Aorta (tissue), 5 donors: ENCODE measurements at regions not wholly inside any gene's neighbourhood (a gene's known extent, or its start where the extent isn't known, plus 50 kb on each side); places are given as distances from the start of the nearest gene placed in this dataset.
"Not testable (repeated sequence)": the region's sequence is repeated elsewhere in the genome, so short reads cannot be mapped to it uniquely, and the experiment has no call there.

Source experiments
- ATAC-seq: fragments of 200-7000 bp; cut with Tn5 transposase; one replicate; pipeline ENCODE4 v1.9.1; 2022; ENCODE audit warnings: moderate library complexity; ENCODE audit not compliant: low FRiP score
- DNase-seq, 2 donors: peaks; one replicate each; pipeline ENCODE4 v3.0.0-alpha.2; 2020
- H3K27ac ChIP-seq, 2 donors: one replicate each; pipeline ENCODE4 v1.5.1; 2013; ENCODE audit warnings: low read length in 2 of 2, mild to moderate bottlenecking in 2 of 2, moderate library complexity in 2 of 2, control low read depth in 1 of 2, inconsistent platforms in 1 of 2, low read depth in 1 of 2
- H3K27me3 ChIP-seq, 2 donors: one replicate each; pipeline ENCODE4 v1.6.1; 2013; ENCODE audit warnings: control low read depth in 1 of 2, low read length in 1 of 2, mild to moderate bottlenecking in 1 of 2, moderate library complexity in 1 of 2; ENCODE audit not compliant: insufficient read depth in 2 of 2, control insufficient read depth in 1 of 2
- H3K36me3 ChIP-seq, 2 donors: one replicate each; pipeline ENCODE4 v1.6.1; 2013; ENCODE audit warnings: control low read depth in 1 of 2, low read length in 1 of 2, mild to moderate bottlenecking in 1 of 2; ENCODE audit not compliant: insufficient read depth in 2 of 2, control insufficient read depth in 1 of 2
- H3K4me1 ChIP-seq, 2 donors: one replicate each; pipeline ENCODE4 v1.6.1; 2013; ENCODE audit warnings: low read length in 2 of 2, control low read depth in 1 of 2, mild to moderate bottlenecking in 1 of 2, moderate library complexity in 1 of 2; ENCODE audit not compliant: insufficient read depth in 2 of 2, control insufficient read depth in 1 of 2
- H3K4me3 ChIP-seq, 2 donors: one replicate each; pipeline ENCODE4 v1.5.1; 2013; ENCODE audit warnings: low read length in 2 of 2, control low read depth in 1 of 2, mild to moderate bottlenecking in 1 of 2
- H3K9me3 ChIP-seq: one replicate; pipeline ENCODE4 v1.6.1; 2013; ENCODE audit warnings: mild to moderate bottlenecking, low read length; ENCODE audit not compliant: control insufficient read depth
- WGBS, 2 donors: extraction: QIAGEN DNeasy Blood & Tissue Kit; methylation state at CpG; one replicate each; pipeline ENCODE4 v1.1.7; 2013; 5-methylcytosine and 5-hydroxymethylcytosine counted together
- intact Hi-C, 2 donors: fragments of 100-400 bp; cut with DNase I; formaldehyde crosslinking; loops; one replicate each; pipeline versions ENCODE4 v1.14.2 to v1.15.0; 2022
- donor health status: healthy with polysubstance abuse.
- donor health status: Bipolar disorder and iron deficiency.
- donor health status: DM: no; HTN: no; CAD: no.
- donor health status: DM: no; HTN: no; CAD: no.
- donor health status: DM: yes; HTN: yes; CAD: no.

DNA sequence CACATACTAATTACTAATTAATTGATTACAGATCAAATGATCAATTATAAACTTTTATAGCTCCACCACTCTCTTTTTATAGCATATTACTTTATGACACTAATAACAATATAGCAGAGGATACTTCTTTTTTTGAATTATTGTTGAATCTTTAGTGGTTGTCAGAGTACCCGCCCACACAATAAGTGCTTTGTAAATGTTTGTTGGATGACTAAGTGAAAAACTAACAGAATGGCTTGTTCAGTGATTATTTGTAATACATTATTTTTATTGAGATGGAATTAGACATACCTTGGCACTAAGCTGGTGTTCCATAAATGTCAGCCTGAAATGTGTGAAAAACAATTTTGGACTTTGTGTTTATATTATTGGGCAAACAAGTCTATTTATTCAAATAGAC, 670.5 kb upstream of the ATXN7L3B start:
- Histone ChIP-seq H3K27ac (no peak overlapping the region), H3K27me3 (no peaks in the 10 kb centered on the region), H3K9me3 (no peaks in the 10 kb centered on the region), H3K4me3 (no peak overlapping the region), H3K36me3 (no peaks in the 10 kb centered on the region), H3K4me1 (no peaks in the 10 kb centered on the region)
- intact Hi-C loops, result no loop called here
- WGBS, 2 donors, result 91% methylated on average over 1 of the region's 1 CpG
- ATAC-seq, result no peak
- DNase-seq, result no peak

DNA sequence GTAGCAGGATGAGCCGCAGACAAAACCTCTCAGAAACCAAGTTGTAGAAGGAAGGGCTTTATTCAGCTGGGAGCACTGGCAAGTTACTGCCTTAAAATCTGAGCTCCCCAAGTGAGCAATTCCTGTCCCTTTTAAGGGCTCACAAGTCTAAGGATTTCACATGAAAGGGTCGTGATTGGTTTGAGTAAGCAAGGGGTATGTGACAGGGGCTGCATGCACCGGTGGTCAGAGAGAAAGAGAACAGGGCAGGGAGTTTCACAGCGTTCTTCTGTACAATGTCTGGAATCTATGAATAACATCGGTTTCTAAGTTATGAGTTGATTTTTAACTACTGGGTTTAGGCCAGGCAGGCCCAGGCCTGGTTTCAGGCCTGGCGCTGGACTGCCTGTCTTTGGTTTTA, 660.3 kb upstream of the ATXN7L3B start:
- H3K27me3 ChIP-seq, ATAC-seq, intact Hi-C loops, DNase-seq, H3K4me1 ChIP-seq, H3K4me3 ChIP-seq, H3K9me3 ChIP-seq, H3K27ac ChIP-seq, H3K36me3 ChIP-seq: not testable (repeated sequence)
- 67 to 72% methylated on average over 6 of the region's 6 CpGs for WGBS, 2 donors

DNA sequence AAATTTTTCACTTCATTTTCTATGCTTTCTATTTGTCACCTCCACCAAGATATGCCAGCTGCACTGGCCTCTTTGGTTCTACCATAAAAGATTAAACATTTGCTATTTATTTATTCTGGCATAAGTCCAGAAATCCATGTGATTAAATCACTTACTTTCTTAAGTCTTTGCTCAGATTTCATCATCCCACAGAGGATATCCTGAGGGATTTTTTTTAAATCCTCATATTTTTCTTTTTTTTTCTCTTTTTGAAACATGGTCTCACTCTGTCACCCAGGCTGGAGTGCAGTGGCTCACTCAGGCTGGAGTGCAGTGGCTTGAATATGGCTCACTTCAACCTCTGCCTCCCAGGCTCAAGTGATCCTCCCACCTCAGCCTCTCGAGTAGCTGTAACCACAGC, 645.4 kb upstream of the ATXN7L3B start:
- no peaks in the 10 kb centered on the region for H3K36me3 ChIP-seq
- no peak overlapping the region for H3K27ac ChIP-seq
- H3K27me3 ChIP-seq, result no peaks in the 10 kb centered on the region
- intact Hi-C loops, result no loop called here
- no peak for DNase-seq
- 67 to 77% methylated on average over 1 of the region's 1 CpG for WGBS, 2 donors
- no peak for ATAC-seq
- H3K4me3 ChIP-seq, result no peak overlapping the region
- no peaks in the 10 kb centered on the region for H3K9me3 ChIP-seq
- no peaks in the 10 kb centered on the region for H3K4me1 ChIP-seq

DNA sequence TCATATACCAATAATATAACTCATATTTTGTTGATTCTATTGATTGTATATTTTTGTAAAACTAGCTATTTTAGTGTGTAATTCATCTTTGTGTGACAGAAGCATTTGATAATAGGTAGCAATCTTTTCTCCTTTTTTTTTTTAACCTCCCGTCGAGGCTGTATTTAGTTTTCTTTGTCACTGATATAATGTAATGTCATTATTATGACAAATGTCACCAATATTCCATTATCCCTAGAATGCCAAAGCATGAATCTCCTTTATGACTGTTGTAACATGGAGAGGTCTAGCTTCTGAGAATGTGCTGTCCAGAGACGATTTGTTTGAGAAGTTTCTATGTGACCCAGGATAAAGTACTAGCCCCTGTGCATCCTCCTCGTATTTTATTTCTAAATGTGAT, 639.0 kb upstream of the ATXN7L3B start:
- Histone ChIP-seq H3K27me3 (no peaks in the 10 kb centered on the region), H3K9me3 (no peaks in the 10 kb centered on the region), H3K27ac (no peak overlapping the region), H3K36me3 (no peaks in the 10 kb centered on the region), H3K4me1 (no peaks in the 10 kb centered on the region), H3K4me3 (no peak overlapping the region)
- DNase-seq, result no peak
- WGBS, 2 donors, result 58 to 61% methylated on average over 4 of the region's 4 CpGs
- ATAC-seq, result no peak
- intact Hi-C loops, result no loop called here

DNA sequence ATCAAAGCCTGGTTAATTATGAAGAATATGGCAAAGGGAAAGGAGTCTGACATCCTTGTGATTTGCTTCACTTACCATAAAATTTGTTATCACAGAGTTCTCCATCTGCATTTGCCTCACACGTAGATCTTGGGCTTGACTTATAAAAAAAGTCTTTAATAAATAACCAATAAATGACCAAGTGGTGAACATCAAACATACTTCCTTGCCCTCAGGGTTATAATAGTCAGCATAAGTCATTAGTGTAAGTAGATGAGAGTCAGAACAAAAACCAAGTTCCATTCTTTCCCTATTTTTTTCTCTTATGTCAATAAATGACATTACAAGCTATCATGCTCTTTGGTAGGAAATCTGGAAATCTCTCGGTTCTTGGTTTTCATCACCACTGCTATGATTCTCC, 635.4 kb upstream of the ATXN7L3B start:
- intact Hi-C loops, result no loop called here
- DNase-seq (no peak), ATAC-seq (no peak)
- H3K27ac ChIP-seq, result no peak overlapping the region
- WGBS, 2 donors, result 64 to 65% methylated on average over 2 of the region's 2 CpGs
- no peaks in the 10 kb centered on the region for H3K9me3 ChIP-seq
- no peaks in the 10 kb centered on the region for H3K36me3 ChIP-seq
- H3K4me3 ChIP-seq, result no peak overlapping the region
- H3K4me1 ChIP-seq, result no peaks in the 10 kb centered on the region
- no peaks in the 10 kb centered on the region for H3K27me3 ChIP-seq

DNA sequence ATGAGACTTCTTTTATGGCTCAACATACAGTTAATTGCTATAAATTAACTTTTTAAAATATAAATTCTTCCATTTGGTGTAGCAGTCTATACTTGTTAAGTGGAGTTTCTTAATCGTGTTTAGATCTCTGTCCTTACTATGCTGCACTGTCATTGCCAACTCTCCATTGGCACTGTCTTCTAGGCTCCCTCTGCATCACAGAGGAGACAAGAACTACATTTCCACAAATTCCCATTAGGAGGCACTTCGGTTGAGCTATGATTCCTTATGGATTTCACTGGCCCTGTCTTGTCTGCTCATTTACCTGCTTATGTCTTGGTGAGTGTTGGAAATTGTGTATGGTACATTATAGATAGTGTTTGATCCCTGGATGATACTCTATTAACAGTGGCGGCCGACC, 630.9 kb upstream of the ATXN7L3B start:
- Histone ChIP-seq H3K4me3 (no peak overlapping the region), H3K27me3 (no peaks in the 10 kb centered on the region), H3K27ac (no peak overlapping the region), H3K9me3 (no peaks in the 10 kb centered on the region), H3K36me3 (no peaks in the 10 kb centered on the region), H3K4me1 (no peaks in the 10 kb centered on the region)
- 80 to 83% methylated on average over 4 of the region's 4 CpGs for WGBS, 2 donors
- ATAC-seq (no peak), DNase-seq (no peak)
- intact Hi-C loops, result no loop called here

DNA sequence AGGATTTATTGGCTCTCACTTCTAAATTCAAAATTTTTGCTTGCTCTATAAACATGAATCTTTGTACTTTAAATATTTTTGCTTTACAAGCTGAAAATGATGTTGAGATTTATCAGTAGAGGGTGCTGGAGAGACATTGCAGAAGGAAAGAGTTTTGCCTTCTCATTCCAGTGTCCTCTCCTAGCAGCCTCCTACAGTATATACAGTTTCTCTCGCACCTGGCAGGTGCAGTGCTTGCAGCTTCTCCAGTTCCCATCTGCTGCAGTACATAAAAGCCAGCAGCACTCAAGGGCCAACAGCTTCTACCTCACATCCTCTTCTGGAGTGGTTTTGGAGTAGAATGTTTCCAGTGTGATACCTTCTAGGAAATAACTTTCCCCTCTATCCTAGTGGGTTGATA, 601.8 kb upstream of the ATXN7L3B start:
- no peak overlapping the region for H3K27ac ChIP-seq

DNA sequence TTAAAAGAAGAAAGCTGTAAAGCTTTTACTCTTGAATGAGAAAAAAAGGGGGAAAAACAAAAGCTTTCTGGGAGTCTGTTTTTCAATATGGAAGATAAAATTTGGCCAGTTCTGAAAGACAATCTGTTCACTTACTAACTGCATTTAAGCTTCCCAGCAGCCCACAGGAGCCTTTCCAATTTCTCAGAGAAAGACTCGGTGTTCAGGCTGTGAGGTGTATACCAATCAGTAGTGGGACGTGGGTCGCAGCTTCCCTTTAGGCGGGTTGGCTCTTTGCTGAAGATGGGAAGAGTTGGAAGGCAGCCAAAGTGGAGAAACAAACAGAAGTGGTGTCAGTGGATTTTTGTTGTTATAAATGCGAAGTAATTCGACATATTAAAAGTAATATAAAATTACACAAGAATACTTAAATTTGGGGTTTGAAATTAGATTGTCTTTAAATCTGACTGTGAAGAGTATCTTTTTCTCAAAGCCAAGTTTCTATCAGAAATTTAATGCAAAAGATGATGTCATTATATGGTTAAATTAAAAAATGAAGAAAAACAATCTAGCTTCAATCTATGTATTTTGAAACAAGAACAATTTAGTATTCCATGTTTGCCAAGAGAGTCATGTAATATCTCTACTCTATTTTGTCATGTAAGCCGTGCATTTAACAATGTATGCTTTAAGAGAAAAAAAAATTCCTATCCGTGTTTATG, 590.2 kb upstream of the ATXN7L3B start:
- Histone ChIP-seq H3K27ac (no peak overlapping the region), H3K4me3 (no peak overlapping the region), H3K9me3 (no peaks in the 10 kb centered on the region), H3K4me1 (no peaks in the 10 kb centered on the region), H3K27me3 (peaks cover 0 to 2% of the 10 kb centered on the region in 2 donors), H3K36me3 (no peaks in the 10 kb centered on the region)
- no peak for DNase-seq
- intact Hi-C loops, result no loop called here
- WGBS, 2 donors, result 80 to 83% methylated on average over 8 of the region's 8 CpGs
- no peak for ATAC-seq

More for the DNA sequence above, 601.8 kb upstream of the ATXN7L3B start:
- WGBS, 2 donors, result 33 to 40% methylated on average over 1 of the region's 1 CpG
- no peaks in the 10 kb centered on the region for H3K4me1 ChIP-seq
- no peaks in the 10 kb centered on the region for H3K27me3 ChIP-seq
- intact Hi-C loops, result no loop called here
- H3K9me3 ChIP-seq, result no peaks in the 10 kb centered on the region
- DNase-seq, result no peak
- ATAC-seq, result no peak
- H3K36me3 ChIP-seq, result no peaks in the 10 kb centered on the region
- no peak overlapping the region for H3K4me3 ChIP-seq

DNA sequence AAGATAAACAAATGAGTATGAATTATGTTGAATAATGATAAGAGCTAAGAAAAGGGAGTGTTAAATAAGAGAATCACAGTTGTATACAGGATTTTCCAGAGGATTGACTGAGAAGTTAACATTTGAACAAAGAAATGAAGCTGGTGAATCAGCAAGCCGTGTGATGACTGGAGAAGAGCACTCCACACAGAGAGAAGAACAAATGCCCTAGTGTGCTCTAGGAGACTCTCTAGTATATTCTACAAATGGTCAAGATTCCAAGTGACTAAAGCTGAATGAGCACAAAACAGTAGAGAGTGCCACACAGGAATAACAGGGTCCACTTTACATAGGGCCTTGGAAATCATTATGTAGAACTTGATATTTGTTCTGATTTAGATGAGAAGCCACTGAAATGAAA, 587.1 kb upstream of the ATXN7L3B start:
- no peaks in the 10 kb centered on the region for H3K36me3 ChIP-seq
- H3K4me1 ChIP-seq, result no peaks in the 10 kb centered on the region
- H3K27ac ChIP-seq, result no peak overlapping the region
- intact Hi-C loops, result no loop called here
- WGBS, 2 donors, result 62 to 67% methylated on average over 1 of the region's 1 CpG
- DNase-seq, result no peak
- peaks cover 0 to 2% of the 10 kb centered on the region in 2 donors for H3K27me3 ChIP-seq
- H3K4me3 ChIP-seq, result no peak overlapping the region
- H3K9me3 ChIP-seq, result no peaks in the 10 kb centered on the region
- ATAC-seq, result no peak
